Left lung (tissue), 4 donors: ENCODE measurements at regions not wholly inside any gene's neighbourhood (a gene's known extent, or its start where the extent isn't known, plus 50 kb on each side); places are given as distances from the start of the nearest gene placed in this dataset.

Experiments
- ATAC-seq: fragments of 200-7000 bp; cut with Tn5 transposase; one replicate; pipeline ENCODE4 v1.9.1; 2020; ENCODE audit warnings: moderate library complexity
- DNase-seq, 4 donors: peaks; one replicate each; pipeline ENCODE4 v3.0.0-alpha.2; 2013 to 2020
- H3K27ac ChIP-seq, 2 donors: fragments of 200-600 bp; sonication (generic) in 1 of 2; one replicate each; pipeline versions ENCODE4 v1.5.0 to v1.8.0; 2020 to 2021
- H3K27me3 ChIP-seq, 2 donors: fragments of 200-600 bp; sonication (generic) in 1 of 2; one replicate each; pipeline versions ENCODE4 v1.5.0 to v1.8.0; 2020 to 2021
- H3K36me3 ChIP-seq, 2 donors: fragments of 200-600 bp; sonication (generic) in 1 of 2; one replicate each; pipeline versions ENCODE4 v1.5.0 to v1.8.0; 2020 to 2021
- H3K4me1 ChIP-seq, 2 donors: fragments of 200-600 bp; one replicate each; pipeline ENCODE4 v1.8.0; 2021
- H3K4me3 ChIP-seq, 2 donors: fragments of 200-600 bp; sonication (generic) in 1 of 2; one replicate each; pipeline versions ENCODE4 v1.5.0 to v1.8.0; 2020 to 2021; ENCODE audit warnings: mild to moderate bottlenecking in 1 of 2
- H3K9me3 ChIP-seq, 2 donors: fragments of 200-600 bp; sonication (generic) in 1 of 2; one replicate each; pipeline versions ENCODE4 v1.5.0 to v1.8.0; 2020 to 2021
- intact Hi-C, 2 donors: fragments of 100-400 bp; cut with DNase I; formaldehyde crosslinking; loops; one replicate each; pipeline versions ENCODE4 v1.11.2 to v1.14.2; 2022
- TF ChIP-seq, protein P1 (sequence below), 2 donors: fragments of 200-600 bp; sonication (generic) in 1 of 2; IDR thresholded peaks; one replicate each; pipeline versions ENCODE4 v1.5.0 to v1.8.0; 2021; ENCODE audit warnings: antibody characterized with exemption in 2 of 2
- donor health status: DM: no; HTN: yes; CAD: no.
- donor health status: DM: no; HTN: no; CAD: no.

DNA sequence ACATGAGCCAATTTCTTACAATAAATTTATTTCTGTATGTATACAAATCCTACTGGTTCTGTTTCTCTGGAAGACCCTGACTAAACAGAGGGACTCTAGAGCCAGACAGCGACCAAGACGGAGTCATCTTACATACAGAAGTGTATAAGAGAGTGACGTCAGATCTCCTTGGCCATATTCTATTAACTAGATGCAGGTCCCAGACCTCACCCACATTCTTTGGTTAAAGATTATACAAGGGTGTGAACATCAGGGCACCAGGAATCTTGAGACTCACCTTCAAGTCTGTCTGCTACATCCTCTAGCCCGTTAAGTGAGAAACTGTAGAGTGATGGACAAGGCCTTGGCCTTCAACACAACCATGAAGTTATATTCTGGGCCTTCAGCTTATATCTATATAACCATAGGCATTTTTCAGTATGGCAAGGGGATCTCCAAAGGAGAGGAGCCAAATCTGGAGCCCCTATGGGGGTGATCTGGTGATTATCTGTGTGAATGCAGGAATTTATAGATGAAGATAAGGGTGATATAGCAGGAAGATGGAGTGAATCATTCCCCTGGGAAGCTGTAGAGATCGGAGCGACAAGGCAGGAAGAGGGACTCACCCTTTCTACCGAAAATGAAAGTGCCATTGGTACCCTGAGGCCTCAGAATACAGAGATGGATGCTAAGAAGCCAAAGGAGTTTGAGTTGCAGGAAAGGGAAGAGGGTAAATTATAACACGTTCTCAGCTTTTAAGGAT lies 83.9 kb downstream of the ADAMTS1 start:
- no peak overlapping the region for H3K4me3 ChIP-seq
- H3K27me3 ChIP-seq = no peaks in the 10 kb centered on the region
- DNase-seq (no peak), ATAC-seq (no peak)
- H3K36me3 ChIP-seq = no peaks in the 10 kb centered on the region
- no peak overlapping the region for H3K27ac ChIP-seq
- TF ChIP-seq, protein P1, sequence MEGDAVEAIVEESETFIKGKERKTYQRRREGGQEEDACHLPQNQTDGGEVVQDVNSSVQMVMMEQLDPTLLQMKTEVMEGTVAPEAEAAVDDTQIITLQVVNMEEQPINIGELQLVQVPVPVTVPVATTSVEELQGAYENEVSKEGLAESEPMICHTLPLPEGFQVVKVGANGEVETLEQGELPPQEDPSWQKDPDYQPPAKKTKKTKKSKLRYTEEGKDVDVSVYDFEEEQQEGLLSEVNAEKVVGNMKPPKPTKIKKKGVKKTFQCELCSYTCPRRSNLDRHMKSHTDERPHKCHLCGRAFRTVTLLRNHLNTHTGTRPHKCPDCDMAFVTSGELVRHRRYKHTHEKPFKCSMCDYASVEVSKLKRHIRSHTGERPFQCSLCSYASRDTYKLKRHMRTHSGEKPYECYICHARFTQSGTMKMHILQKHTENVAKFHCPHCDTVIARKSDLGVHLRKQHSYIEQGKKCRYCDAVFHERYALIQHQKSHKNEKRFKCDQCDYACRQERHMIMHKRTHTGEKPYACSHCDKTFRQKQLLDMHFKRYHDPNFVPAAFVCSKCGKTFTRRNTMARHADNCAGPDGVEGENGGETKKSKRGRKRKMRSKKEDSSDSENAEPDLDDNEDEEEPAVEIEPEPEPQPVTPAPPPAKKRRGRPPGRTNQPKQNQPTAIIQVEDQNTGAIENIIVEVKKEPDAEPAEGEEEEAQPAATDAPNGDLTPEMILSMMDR (IDR thresholded peaks at IDR 0.05) = no peak
- no peaks in the 10 kb centered on the region for H3K9me3 ChIP-seq
- intact Hi-C loops = no loop called here
- no peaks in the 10 kb centered on the region for H3K4me1 ChIP-seq

DNA sequence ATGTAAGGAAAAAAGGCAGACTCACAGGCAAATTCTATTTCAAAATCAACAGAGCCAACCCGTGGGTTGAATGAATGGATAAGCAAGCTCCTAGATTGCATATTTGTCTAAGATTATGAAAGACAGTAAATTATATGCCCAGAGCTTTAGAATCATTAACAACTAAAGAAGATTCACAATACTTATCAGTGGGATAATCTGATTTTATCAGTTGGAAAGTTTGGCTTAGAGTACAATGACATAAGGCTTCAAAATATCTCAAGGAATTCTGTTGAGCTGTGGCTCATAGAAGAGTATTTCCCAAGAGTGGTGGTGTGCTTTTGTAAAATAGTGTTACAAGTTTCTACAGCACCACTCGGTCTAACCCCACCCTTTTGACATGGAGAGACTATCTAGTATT lies 85.5 kb downstream of the ADAMTS1 start:
- Histone ChIP-seq H3K27ac (no peak overlapping the region), H3K36me3 (no peaks in the 10 kb centered on the region), H3K4me1 (no peaks in the 10 kb centered on the region), H3K9me3 (no peaks in the 10 kb centered on the region), H3K4me3 (no peak overlapping the region), H3K27me3 (no peaks in the 10 kb centered on the region)
- intact Hi-C loops = no loop called here
- TF ChIP-seq, protein P1 (IDR thresholded peaks at IDR 0.05) = no peak
- ATAC-seq (no peak), DNase-seq (no peak)

DNA sequence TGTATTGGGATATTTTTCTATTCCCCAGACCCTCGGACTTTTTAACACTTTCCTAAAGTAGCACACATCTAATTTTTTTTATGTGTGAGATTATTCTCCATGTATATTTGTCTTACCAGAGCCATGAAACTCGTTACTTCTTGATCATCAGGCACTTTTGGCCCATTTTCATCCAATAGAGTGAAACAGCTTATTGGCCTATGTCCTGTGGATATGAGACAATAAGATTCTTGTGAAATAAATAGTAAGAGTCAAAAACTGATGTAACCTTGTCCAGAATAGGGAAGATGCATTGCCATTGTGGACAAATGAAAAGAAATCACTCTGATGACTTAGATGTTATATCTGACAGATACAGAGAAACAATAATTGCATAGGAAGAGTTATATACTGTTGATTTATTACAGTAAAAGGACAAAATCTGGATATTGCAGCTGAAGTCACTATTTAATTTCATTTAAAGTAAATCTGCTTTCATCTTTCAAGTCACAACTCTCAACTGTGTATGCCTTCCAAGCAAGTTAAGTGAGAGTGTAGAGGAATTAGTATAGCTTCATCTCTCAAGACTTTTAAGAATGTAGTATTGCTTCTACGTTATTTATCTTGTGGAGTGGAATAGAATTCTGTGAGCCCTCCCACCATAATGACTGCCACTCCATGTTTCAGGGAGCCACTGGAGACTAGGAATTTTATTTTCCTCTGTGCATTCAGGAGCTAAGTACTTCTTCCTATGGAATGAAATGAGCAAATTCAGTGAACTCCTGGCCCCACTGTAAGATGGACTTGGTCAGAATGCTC lies 86.9 kb downstream of the ADAMTS1 start:
- H3K9me3 ChIP-seq = no peaks in the 10 kb centered on the region
- ATAC-seq = no peak

DNA sequence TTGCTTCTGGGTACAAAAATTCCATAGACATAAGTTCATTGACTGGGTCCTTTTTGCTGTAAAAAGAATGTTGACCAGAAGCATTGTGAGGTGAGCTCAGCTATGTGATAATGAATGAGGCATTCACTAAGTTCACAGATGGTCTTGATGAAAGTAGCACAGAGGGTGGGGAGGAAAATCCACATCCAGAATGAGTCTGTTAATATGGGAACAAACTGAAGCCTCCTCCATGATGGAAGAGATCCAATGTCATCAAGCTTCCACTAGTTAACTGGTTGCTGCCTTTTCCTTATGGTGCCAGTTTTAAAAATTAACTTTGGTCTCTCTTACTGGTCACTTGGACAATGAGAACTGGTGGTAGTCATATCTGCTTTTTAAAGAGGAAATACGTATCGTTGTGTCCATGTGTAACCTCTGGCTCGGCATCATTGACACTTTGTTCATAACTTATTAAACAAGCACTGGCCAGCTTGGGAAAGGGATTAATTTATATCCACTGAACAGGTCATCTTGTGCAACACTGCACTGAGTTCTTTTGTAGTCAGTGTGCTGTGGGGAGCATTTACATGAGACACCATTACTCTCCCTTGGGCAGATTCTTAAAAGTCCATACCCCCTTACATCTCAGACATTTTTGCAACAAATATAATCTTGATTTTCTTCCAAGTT lies 88.6 kb downstream of the ADAMTS1 start:
- no peak for ATAC-seq
- intact Hi-C loops = no loop called here
- no peak overlapping the region for H3K27ac ChIP-seq
- H3K9me3 ChIP-seq = no peaks in the 10 kb centered on the region
- H3K36me3 ChIP-seq = no peaks in the 10 kb centered on the region
- TF ChIP-seq, protein P1 (IDR thresholded peaks at IDR 0.05) = no peak
- no peaks in the 10 kb centered on the region for H3K4me1 ChIP-seq
- H3K4me3 ChIP-seq = no peak overlapping the region
- no peaks in the 10 kb centered on the region for H3K27me3 ChIP-seq
- no peak for DNase-seq

More for the DNA sequence above, 86.9 kb downstream of the ADAMTS1 start:
- Histone ChIP-seq H3K4me1 (no peaks in the 10 kb centered on the region), H3K27me3 (no peaks in the 10 kb centered on the region), H3K36me3 (no peaks in the 10 kb centered on the region), H3K4me3 (no peak overlapping the region), H3K27ac (no peak overlapping the region)
- intact Hi-C loops = no loop called here
- TF ChIP-seq, protein P1 (IDR thresholded peaks at IDR 0.05) = no peak
- DNase-seq = no peak

DNA sequence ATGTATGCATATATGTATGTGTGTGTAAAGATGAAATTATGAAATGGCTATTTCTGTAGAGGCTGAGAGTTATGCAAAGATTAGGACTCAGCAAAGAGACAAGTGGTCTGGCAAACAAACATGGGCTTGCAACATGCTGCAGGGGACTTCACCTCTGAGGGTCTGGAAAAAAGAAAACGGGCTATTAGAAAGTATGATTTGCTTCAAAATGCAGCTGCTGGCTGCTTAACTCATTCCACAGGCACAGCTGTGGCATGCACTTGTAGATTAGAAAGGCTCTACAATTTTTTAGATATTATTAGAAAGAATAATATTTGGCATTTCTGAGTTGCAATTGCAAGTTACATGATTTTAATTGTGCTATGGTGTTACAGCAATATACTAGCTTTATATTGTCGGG lies 90.4 kb downstream of the ADAMTS1 start:
- H3K27me3 ChIP-seq = no peaks in the 10 kb centered on the region
- intact Hi-C loops = no loop called here
- H3K36me3 ChIP-seq = no peaks in the 10 kb centered on the region
- H3K27ac ChIP-seq = no peak overlapping the region
- TF ChIP-seq, protein P1 (IDR thresholded peaks at IDR 0.05) = no peak
- no peaks in the 10 kb centered on the region for H3K9me3 ChIP-seq
- H3K4me3 ChIP-seq = no peak overlapping the region
- no peak for ATAC-seq
- DNase-seq = no peak
- no peaks in the 10 kb centered on the region for H3K4me1 ChIP-seq
